RWPE2 (cell line): ENCODE measurements at regions not wholly inside any gene's neighbourhood (a gene's known extent, or its start where the extent isn't known, plus 50 kb on each side); places are given as distances from the start of the nearest gene placed in this dataset.

Experiments used
- ATAC-seq: fragments of 200-7000 bp; cut with Tn5 transposase; 3 replicates; pipeline ENCODE4 v1.9.1; 2021; ENCODE audit warnings: low read depth
- DNase-seq: peaks from one replicate; pipeline ENCODE4 v3.0.0-alpha.2; 2020; ENCODE audit warnings: low spot score
- H3K27ac ChIP-seq: fragments of 450-650 bp; 2 replicates; pipeline ENCODE4 v1.5.1; 2017; ENCODE audit warnings: mild to moderate bottlenecking; ENCODE audit not compliant: poor library complexity, severe bottlenecking
- H3K27me3 ChIP-seq: fragments of 250-450 bp; sonication (Bioruptor Pico); 2 replicates; pipeline ENCODE4 v1.5.1; 2021; ENCODE audit warnings: mild to moderate bottlenecking, moderate library complexity; ENCODE audit not compliant: insufficient read depth, poor library complexity, severe bottlenecking
- H3K36me3 ChIP-seq: fragments of 250-450 bp; sonication (Bioruptor Pico); 2 replicates; pipeline ENCODE4 v1.5.1; 2020; ENCODE audit warnings: low read depth, mild to moderate bottlenecking, moderate library complexity
- H3K4me1 ChIP-seq: fragments of 250-450 bp; sonication (Bioruptor Pico); 2 replicates; pipeline ENCODE4 v1.5.1; 2021; ENCODE audit warnings: mild to moderate bottlenecking, moderate library complexity; ENCODE audit not compliant: insufficient read depth, poor library complexity, severe bottlenecking
- H3K4me3 ChIP-seq: fragments of 250-450 bp; sonication (Bioruptor Pico); 2 replicates; pipeline ENCODE4 v1.5.1; 2021; ENCODE audit warnings: mild to moderate bottlenecking, moderate library complexity; ENCODE audit not compliant: severe bottlenecking
- H3K9me3 ChIP-seq: fragments of 250-450 bp; sonication (Bioruptor Pico); 2 replicates; pipeline ENCODE4 v1.5.1; 2021; ENCODE audit warnings: mild to moderate bottlenecking, moderate library complexity; ENCODE audit not compliant: severe bottlenecking
- TF ChIP-seq, protein P1 (sequence below): fragments of 450-650 bp; IDR thresholded peaks from one replicate; pipeline ENCODE4 v1.5.1; 2017; ENCODE audit warnings: mild to moderate bottlenecking, moderate library complexity; ENCODE audit not compliant: poor library complexity, severe bottlenecking

DNA sequence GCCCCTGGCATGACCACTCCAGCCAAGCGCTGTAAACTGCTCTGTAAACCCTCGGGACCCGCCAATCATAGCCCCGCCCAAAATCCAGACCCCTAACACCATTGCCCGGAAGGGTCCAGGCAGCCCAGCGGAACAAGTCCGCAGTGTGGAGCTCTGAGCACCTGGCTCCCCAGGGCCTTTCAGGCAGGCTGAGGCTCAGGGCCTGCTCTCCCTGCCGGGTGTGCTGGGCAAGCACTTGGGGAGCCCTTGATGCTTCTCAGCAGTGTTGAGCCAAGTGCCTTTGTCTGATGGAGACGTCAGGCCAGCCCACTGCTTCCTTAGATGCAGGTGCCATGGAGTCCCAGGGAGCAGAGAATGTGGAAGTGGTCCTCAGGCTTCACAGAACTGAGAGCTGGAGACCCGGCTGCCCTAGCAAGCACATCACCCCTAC, 106.2 kb downstream of the TLE3 start:
- H3K4me3 ChIP-seq = no peak overlapping the region
- H3K27me3 ChIP-seq = peaks cover 11% of the 10 kb centered on the region
- DNase-seq (no peak), ATAC-seq (no peak; the same call in 2 of the 3 replicates)
- no peaks in the 10 kb centered on the region for H3K36me3 ChIP-seq
- no peaks in the 10 kb centered on the region for H3K9me3 ChIP-seq
- TF ChIP-seq, protein P1, sequence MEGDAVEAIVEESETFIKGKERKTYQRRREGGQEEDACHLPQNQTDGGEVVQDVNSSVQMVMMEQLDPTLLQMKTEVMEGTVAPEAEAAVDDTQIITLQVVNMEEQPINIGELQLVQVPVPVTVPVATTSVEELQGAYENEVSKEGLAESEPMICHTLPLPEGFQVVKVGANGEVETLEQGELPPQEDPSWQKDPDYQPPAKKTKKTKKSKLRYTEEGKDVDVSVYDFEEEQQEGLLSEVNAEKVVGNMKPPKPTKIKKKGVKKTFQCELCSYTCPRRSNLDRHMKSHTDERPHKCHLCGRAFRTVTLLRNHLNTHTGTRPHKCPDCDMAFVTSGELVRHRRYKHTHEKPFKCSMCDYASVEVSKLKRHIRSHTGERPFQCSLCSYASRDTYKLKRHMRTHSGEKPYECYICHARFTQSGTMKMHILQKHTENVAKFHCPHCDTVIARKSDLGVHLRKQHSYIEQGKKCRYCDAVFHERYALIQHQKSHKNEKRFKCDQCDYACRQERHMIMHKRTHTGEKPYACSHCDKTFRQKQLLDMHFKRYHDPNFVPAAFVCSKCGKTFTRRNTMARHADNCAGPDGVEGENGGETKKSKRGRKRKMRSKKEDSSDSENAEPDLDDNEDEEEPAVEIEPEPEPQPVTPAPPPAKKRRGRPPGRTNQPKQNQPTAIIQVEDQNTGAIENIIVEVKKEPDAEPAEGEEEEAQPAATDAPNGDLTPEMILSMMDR = no peak
- no peak overlapping the region for H3K27ac ChIP-seq
- H3K4me1 ChIP-seq = peaks cover 3% of the 10 kb centered on the region

DNA sequence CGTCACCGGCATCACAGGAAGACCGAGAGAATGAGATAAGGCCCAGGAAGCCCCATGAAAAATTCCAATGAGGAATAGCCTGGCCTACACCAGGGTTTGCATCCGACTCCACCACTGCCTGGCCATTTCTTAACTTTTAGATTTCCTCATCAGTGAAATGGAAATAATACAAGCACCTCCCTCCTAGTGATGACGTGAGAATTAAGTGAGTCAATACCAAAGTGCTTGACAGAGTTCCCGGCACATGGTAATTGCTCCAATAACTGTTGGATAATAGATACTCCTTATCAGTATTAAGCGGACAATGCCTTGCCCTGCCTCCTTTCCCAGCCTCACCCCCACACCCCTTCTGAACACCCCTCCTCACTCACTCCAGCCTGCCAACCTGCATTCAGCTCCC, 105.4 kb downstream of the TLE3 start:
- no peak overlapping the region for H3K27ac ChIP-seq

DNA sequence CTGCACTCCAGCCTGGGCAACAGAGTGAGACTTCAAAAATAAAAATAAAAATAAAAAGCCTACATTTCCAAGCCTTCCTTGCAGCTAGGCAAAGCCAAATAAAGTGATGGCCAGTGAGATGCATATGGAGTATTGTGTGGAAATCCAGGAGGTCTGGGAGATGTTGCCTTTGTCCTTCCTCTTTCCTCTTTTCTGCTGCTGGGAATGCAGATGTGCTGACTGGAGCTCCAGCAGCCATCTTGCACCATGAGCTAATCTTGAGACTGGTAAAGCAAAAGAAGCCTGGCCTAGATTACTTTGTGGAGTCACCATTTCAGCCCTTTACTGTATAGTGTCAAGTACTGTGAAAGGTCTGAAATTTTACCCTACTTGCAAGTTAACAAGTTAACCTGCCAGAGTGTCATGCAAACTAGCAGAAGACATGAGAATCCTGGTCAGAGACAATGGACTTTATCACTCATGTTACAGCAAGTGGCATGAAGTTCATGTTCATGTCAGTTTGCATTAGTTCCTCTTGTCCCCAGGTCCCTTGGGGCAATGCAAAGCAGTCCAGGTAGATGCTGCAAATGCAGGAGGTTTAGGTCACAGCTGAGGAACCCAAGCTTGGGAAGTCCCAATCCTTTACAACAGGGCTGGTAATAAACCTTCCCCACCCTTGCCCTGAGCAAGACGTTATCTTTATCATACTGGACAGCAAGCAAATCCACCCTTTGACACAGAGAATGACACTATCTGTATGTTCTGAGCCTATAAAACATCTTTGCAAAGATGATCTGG, 103.1 kb downstream of the TLE3 start:
- Histone ChIP-seq H3K4me3 (no peak overlapping the region), H3K27me3 (no peaks in the 10 kb centered on the region), H3K36me3 (no peaks in the 10 kb centered on the region), H3K27ac (no peak overlapping the region), H3K9me3 (no peaks in the 10 kb centered on the region), H3K4me1 (peaks cover 8% of the 10 kb centered on the region)
- TF ChIP-seq, protein P1 = no peak
- ATAC-seq = no peak
- no peak for DNase-seq

More for the DNA sequence above, 105.4 kb downstream of the TLE3 start:
- DNase-seq (no peak), ATAC-seq (no peak)
- H3K9me3 ChIP-seq = no peaks in the 10 kb centered on the region
- TF ChIP-seq, protein P1 = no peak
- H3K4me1 ChIP-seq = peaks cover 3% of the 10 kb centered on the region
- H3K27me3 ChIP-seq = peaks cover 6% of the 10 kb centered on the region
- no peaks in the 10 kb centered on the region for H3K36me3 ChIP-seq
- no peak overlapping the region for H3K4me3 ChIP-seq

DNA sequence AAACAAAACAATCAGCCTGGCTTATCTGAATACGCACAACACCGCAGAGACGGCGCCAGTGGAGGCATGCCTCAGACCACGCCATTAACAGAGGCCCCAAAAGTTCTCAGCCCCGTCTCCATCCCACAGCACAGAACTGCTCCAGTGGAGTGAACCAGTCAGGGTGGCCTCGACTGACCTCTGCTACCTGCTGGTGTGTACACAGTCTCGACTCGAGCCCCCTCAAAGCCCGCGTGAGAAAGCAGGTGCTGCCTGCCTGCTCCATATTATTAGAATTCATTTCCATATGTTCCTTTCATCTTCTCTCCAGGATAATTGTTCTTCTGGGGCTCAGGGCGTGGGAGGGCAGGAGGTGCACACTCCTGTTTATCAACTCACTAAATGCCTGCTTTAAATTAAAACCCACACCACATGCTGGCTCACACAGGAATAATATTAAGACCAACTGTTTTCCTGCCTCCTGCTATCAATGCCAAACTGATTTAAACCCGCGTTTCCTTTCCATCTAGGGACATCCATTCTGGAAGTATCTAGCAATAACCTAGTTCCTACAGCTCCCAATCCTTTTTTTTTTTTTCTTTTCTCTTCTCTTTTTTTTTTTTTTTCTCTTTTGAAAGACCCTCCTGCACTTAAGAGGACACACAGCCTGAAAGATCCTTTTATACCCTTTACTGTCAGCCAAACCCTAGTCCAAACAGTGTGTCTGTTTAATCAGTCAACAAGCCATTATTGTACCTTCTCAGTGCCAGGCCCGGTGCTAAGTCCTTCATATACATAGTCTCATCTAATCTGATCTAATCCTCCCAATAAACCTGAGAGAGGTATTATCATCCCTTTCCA, 101.2 kb downstream of the TLE3 start:
- Histone ChIP-seq H3K9me3 (no peaks in the 10 kb centered on the region), H3K36me3 (no peaks in the 10 kb centered on the region), H3K27me3 (no peaks in the 10 kb centered on the region), H3K4me1 (peaks cover 8% of the 10 kb centered on the region), H3K27ac (no peak overlapping the region), H3K4me3 (no peak overlapping the region)
- no peak for ATAC-seq
- no peak for DNase-seq
- TF ChIP-seq, protein P1 = no peak
